GM21619 (cell line): ENCODE measurements at regions not wholly inside any gene's neighbourhood (a gene's known extent, or its start where the extent isn't known, plus 50 kb on each side); places are given as distances from the start of the nearest gene placed in this dataset.
A peak's percentile ranks its signal among the peaks of the same experiment; 100 is the strongest.

ENCODE experiments used
- ATAC-seq: cut with Tn5 transposase; IDR thresholded peaks from one replicate; pipeline ENCODE4 v1.9.1; 2021; ENCODE audit not compliant: unreplicated experiment

GRCh38 chr20:39855056-39855455 lies 834.0 kb downstream of the MAFB start:
- ATAC-seq: no peak

DNA sequence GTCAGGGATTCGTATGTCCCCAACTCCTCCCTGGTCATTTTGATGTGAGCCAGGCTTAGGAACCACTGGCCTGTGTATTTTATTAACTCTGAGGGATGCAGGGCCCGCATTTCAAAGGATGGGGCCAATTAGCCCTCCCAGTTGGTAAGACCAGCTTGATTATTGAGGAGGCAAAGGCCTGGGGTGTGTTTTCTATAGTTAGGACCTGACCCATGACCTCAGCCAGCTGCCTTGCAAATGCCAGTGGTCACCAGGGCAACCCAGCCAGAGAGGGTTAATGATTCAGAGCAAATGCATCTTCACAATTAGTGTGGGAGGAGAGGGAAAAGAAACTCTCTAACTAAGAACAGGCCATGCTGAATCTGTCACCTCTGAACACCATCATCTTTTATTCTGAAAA lies 835.4 kb downstream of the MAFB start:
- ATAC-seq: peak; percentile 69

- ATAC-seq: no peak
Observed at GRCh38 chr20:39853050-39853449, 836.0 kb downstream of the MAFB start.

- ATAC-seq: no peak
Observed at GRCh38 chr20:39851459-39851858, 837.6 kb downstream of the MAFB start.

GRCh38 chr20:39850821-39851330 lies 838.2 kb downstream of the MAFB start:
- no peak for ATAC-seq

DNA sequence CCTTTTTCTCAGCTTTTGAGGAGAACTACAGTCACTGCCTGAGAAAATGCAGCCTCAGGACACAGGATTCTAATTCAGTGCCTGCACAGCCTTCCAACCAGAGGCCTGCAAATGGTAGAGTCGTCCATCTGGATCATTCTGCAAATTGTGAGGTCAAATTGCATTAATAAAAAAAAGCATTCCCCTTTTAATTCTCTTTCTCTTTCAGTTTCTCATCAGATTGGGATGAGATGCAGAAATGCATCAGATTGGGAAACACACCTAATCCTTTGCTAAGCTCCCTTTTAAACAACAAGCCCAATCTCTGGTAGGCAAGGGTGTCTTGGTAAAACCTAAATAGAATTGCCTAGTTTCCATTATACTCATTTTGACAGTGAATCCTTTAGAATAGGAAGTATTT lies 838.8 kb downstream of the MAFB start:
- ATAC-seq: no peak

GRCh38 chr20:39849664-39850063 lies 839.4 kb downstream of the MAFB start:
- ATAC-seq: no peak

DNA sequence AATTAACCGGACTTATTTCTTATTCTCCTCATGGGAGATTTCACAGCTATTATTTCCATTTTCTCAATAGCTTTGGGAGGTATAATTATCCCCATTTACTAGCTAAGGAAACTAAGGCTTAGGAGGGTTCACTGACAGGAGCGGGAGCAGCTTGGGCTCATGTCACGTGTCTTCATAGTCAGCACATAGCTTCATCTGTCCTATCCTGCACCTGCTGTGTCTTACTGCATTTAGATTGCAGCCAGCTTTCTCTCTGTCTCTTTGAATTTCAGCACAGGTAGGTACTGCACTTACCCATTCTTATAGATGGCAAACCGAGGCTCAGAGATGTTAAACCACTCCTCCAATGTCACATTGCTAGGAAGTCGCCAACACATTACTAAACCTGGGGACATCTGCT lies 839.9 kb downstream of the MAFB start:
- ATAC-seq: no peak

- no peak for ATAC-seq
Observed at GRCh38 chr20:39839399-39840119, 849.5 kb downstream of the MAFB start.

- ATAC-seq: no peak
Observed at GRCh38 chr20:39837561-39837960, 851.5 kb downstream of the MAFB start.

DNA sequence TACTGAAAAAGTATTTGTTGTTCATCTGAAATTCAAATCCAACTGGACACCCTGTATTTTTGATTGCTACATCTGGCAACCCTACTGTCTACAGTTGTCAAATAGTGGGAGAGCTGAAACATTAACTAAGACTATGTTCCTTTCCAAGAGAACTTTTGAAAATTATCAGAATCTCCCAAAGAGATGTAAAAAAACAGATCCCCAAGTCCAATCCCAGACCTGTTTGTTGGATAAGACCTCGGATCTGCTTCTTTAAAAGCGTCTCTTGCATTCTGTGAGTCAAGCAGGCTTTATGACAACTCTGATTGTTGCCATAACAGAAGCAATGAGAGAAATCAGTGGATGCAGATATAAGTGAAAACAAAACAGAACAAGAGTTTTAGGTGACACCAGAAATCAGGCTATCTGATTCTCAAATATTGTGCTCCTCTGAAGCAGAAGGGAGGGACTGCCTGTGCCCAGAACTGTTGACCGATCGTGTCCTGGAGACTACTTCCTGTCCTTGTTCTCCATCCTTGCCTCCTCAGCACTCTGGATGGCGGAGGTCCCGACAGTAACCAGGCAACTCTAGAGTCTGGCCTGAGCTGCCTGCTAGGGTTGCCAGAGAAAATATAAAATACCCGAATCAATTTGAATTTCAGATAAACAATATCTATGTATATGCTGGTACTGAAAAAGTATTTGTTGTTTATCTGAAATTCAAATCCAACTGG lies 853.8 kb downstream of the MAFB start:
- ATAC-seq: no peak

DNA sequence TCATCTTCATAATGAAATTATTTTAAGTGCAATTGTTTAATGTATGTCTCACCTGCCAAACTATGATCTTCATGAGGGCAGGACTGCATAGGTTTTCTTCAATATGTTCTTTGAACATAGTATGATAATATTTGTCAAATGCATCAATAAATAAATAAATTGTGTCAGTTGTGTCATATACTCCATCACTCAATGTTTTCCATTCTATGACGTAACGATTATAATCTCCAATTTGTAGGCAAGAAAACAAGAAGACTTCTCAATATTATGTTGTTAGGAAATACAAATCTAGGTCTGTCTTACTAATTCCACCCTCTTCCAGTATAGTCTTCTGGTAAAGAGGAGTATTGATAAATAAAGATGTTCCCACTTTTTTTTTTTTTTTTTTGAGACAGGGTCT lies 858.1 kb downstream of the MAFB start:
- ATAC-seq: no peak

GRCh38 chr20:39829661-39830060 lies 859.4 kb downstream of the MAFB start:
- peak; percentile 89 for ATAC-seq

DNA sequence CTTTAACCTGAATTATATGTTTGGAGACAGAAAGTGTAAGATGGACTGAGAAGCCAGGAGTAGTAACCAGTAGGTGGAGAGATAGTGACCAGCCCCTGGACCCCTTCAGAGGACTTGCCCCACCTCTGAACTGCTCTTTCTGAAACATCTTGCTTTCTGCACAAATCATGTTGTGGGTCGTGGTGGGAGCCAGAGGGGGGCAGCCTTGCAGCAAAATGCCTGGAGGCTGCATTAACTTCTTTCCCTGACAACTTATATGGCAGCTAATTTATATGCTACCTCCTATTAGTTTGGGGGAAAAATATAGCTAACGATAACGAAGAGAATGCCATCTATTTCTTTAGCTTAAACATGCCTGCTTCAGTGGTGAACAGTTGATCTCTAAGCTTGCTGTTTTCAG lies 859.8 kb downstream of the MAFB start:
- ATAC-seq: peak; percentile 2

DNA sequence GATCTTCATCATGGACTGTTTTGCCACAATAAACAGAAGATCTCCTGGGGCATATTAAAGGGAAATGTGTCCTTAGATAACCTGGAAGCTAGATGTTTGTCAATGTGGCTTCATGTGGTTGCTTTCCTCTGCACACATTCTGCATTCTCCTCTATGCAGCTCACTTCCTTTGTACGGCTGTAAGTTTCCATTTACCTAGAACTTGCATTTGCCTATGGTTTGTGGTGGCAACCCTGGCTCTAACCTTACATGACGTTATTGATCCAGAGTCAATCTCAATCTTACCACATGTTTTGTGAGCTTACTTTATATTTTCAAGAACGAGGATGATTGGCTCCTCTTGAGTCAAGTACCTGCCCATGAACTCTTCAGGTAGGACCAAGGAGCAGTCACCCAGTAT lies 863.1 kb downstream of the MAFB start:
- peak; percentile 54 for ATAC-seq

DNA sequence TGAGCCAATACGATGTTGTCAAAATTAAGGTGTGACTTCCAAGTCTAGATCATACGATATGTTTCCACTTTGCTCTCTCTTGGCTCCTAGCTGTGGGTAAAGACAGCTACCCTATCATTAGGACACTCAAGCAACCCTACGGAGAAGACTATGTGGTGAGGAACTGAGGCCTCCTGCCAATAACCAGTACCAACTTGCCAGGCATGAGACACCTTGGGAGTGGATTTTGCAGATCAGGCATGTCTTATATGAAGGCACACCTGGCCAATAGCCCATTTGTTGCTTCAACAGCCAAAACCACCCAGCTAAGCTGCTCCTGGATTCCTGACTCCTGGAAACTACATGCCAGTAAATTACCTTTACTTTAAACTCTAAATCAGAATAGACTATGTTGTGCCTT lies 863.4 kb downstream of the DHX35 start:
- ATAC-seq: no peak

DNA sequence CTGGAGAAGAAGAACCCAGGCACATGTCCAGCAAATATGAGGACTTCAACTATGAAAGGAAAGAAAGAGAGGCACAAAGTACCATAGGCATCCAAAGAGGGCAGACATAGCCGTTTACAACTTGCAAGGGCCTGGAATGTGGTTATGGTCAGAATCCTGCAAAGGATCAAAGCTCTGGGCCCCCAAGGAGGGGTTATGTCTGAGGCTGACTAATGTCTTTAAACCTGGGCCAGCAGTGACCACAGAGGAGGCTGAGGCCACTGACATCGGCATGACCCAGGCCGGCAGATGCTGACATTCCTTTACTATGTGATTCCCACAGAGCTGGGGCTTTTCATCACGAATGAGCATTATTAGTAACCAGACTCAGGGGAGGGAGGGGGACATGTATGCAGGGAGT lies 861.1 kb downstream of the DHX35 start:
- no peak for ATAC-seq

DNA sequence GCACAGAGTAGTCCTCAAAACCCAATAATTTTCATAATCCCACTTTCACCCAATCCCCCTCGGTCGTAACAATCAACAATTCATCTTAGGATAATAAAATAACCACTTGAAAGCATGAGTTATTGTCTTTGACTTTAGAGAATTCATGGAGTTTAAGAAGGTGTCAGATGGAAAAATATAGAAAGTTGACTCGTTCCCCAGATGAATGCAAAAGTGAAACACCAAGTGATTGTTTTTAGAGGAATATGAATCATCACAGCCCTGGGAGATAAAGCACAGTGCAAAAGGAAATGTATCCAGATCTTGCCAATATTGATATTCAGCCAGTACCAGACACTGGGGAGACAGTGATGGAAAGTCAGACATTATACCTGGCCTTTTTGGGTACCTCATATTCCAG lies 860.5 kb downstream of the DHX35 start:
- ATAC-seq: no peak

- no peak for ATAC-seq
Observed at GRCh38 chr20:39813190-39813829, 851.2 kb downstream of the DHX35 start.

- no peak for ATAC-seq
Observed at GRCh38 chr20:39812116-39812515, 850.0 kb downstream of the DHX35 start.

GRCh38 chr20:39810309-39810708 lies 848.2 kb downstream of the DHX35 start:
- ATAC-seq: no peak

- ATAC-seq: no peak
Observed at GRCh38 chr20:39808613-39809012, 846.5 kb downstream of the DHX35 start.
